Esophagus (tissue), 2 donors: ENCODE measurements at regions not wholly inside any gene's neighbourhood (a gene's known extent, or its start where the extent isn't known, plus 50 kb on each side); places are given as distances from the start of the nearest gene placed in this dataset.

Experiments used
- H3K27ac ChIP-seq, 2 donors: one replicate each; pipeline ENCODE4 v1.5.1; 2013; ENCODE audit warnings: low read depth in 2 of 2, mild to moderate bottlenecking in 2 of 2, inconsistent platforms in 1 of 2, low read length in 1 of 2, moderate library complexity in 1 of 2
- H3K27me3 ChIP-seq, 2 donors: one replicate each; pipeline ENCODE4 v1.6.1; 2013; ENCODE audit warnings: low read length in 2 of 2, control low read depth in 1 of 2, mild to moderate bottlenecking in 1 of 2; ENCODE audit not compliant: insufficient read depth in 2 of 2, control insufficient read depth in 1 of 2
- H3K36me3 ChIP-seq, 2 donors: one replicate each; pipeline ENCODE4 v1.6.1; 2013; ENCODE audit warnings: low read length in 1 of 2; ENCODE audit not compliant: control insufficient read depth in 2 of 2, insufficient read depth in 2 of 2
- H3K4me1 ChIP-seq, 2 donors: one replicate each; pipeline ENCODE4 v1.6.1; 2013; ENCODE audit warnings: low read length in 1 of 2; ENCODE audit not compliant: control insufficient read depth in 2 of 2, insufficient read depth in 2 of 2
- H3K4me3 ChIP-seq, 2 donors: one replicate each; pipeline ENCODE4 v1.5.1; 2013; ENCODE audit warnings: low read length in 2 of 2, mild to moderate bottlenecking in 2 of 2, low read depth in 1 of 2, moderate library complexity in 1 of 2
- H3K9me3 ChIP-seq, 2 donors: one replicate each; pipeline ENCODE4 v1.6.1; 2013; ENCODE audit warnings: mild to moderate bottlenecking in 2 of 2, low read depth in 1 of 2, low read length in 1 of 2, moderate library complexity in 1 of 2; ENCODE audit not compliant: control insufficient read depth in 2 of 2, insufficient read depth in 1 of 2
- WGBS, 2 donors: extraction: QIAGEN DNeasy Blood & Tissue Kit; methylation state at CpG; one replicate each; pipeline ENCODE4 v1.1.7; 2013; 5-methylcytosine and 5-hydroxymethylcytosine counted together
- donor health status: healthy with polysubstance abuse.
- donor health status: Bipolar disorder and iron deficiency.

DNA sequence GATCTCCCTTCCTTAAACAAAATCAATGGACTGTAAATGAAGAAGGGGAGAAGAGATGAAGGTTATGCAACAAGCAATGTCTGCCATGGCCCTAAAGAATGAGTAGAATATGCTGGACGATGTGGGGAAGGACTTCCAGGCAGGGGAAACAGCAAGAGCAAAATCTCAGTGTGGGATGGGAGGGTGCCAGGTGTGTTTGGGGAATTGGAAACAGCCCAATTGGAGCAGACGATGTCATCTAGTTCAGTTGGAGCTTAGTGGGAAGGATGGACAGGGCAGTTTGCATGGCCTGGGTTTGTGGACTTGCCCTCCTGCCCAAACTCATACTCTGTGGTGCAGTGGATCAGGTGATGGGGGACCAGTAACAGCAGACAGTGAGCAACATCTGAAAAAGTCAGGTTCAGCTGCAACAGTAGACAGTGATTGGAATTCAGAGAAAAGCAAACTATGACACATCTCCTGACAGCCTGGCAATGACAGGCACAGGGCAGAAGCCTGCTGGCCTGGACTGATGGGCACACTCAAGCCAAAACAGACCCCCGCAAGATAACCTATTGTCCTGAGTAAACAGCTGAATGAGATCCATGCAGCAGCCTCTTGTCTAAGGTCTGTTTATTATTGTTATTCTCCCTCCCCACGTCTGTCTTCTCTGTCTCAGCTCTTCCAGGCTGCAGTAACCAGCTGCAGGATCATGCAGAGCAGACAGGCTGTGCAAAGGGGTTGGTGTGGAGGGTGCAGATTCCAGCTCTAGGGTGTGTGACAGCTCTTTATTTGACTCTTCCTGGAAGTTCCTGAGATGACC, 50.5 kb upstream of the PRELP start:
- Histone ChIP-seq H3K4me3 (no peak overlapping the region), H3K27ac (no peak overlapping the region), H3K36me3 (no peaks in the 10 kb centered on the region), H3K27me3 (no peaks in the 10 kb centered on the region), H3K9me3 (no peaks in the 10 kb centered on the region), H3K4me1 (peaks cover 0 to 3% of the 10 kb centered on the region in 2 donors)
- WGBS, 2 donors, result 49 to 52% methylated on average over 4 of the region's 4 CpGs

DNA sequence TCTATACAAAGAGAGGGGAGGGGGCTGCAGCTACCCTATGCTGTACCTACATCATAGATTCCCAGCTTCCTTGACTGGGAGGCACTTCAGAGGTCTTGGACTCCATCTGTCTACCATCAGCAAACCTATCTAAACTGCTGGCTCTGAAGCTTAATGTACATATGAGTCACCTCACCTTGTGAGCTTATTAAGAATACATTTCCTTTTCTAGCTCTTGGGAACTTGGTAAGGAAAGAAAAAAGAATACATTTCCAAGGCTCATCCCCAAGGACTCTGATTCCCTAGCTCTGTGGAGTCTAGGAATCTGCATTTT, 50.0 kb upstream of the PRELP start:
- no peak overlapping the region for H3K27ac ChIP-seq
- no peaks in the 10 kb centered on the region for H3K36me3 ChIP-seq
- no peaks in the 10 kb centered on the region for H3K9me3 ChIP-seq
- H3K4me3 ChIP-seq, result no peak overlapping the region
- peaks cover 0 to 3% of the 10 kb centered on the region in 2 donors for H3K4me1 ChIP-seq
- H3K27me3 ChIP-seq, result no peaks in the 10 kb centered on the region
